H1 (cell line): ENCODE measurements at regions not wholly inside any gene's neighbourhood (a gene's known extent, or its start where the extent isn't known, plus 50 kb on each side); places are given as distances from the start of the nearest gene placed in this dataset.

Source experiments
- CTCF ChIA-PET: fragments of 300-600 bp; sonication (Branson Sonifier 250); formaldehyde crosslinking; loops from one replicate; lab custom pipeline; 2021; ENCODE audit not compliant: partially characterized antibody; lab: Charles Lee
- POLR2A ChIA-PET: fragments of 300-600 bp; sonication (Branson Sonifier 250); formaldehyde crosslinking; loops from one replicate; lab custom pipeline; 2021; ENCODE audit warnings: inconsistent platforms; ENCODE audit not compliant: partially characterized antibody; lab: Charles Lee
- DNase-seq, 2 experiments: peaks; one replicate each; pipeline versions ENCODE4 v3.0.0 to v3.0.0-alpha.2; 2010 to 2022; ENCODE audit warnings: low spot score in 2 of 2, low read depth in 1 of 2, mixed read lengths in 1 of 2
- FAIRE-seq: peaks from 2 replicates; lab custom pipeline; 2011; peaks lifted over from hg19 to GRCh38; lab: Jason Lieb, UNC
- H2AFZ ChIP-seq: 2 replicates; pipeline ENCODE4 v1.8.1; 2012; ENCODE audit warnings: low read length, inconsistent platforms
- H2AK5ac ChIP-seq: 2 replicates; pipeline ENCODE4 v1.6.1; 2013; ENCODE audit warnings: low read depth, low read length
- H2BK120ac ChIP-seq: replicated peaks from 2 replicates; pipeline ENCODE3; 2013; ENCODE audit warnings: low read depth, low read length, inconsistent platforms
- H2BK12ac ChIP-seq: 2 replicates; pipeline ENCODE4 v1.6.1; 2013; ENCODE audit warnings: low read depth, low read length
- H2BK15ac ChIP-seq: 2 replicates; pipeline ENCODE4 v1.6.1; 2013; ENCODE audit warnings: low read length
- H2BK20ac ChIP-seq: 2 replicates; pipeline ENCODE4 v1.6.1; 2013; ENCODE audit warnings: low read length
- H2BK5ac ChIP-seq: 2 replicates; pipeline ENCODE4 v1.6.1; 2013; ENCODE audit warnings: low read depth, low read length
- H3K14ac ChIP-seq: 2 replicates; pipeline ENCODE4 v1.6.1; 2013; ENCODE audit warnings: inconsistent platforms; ENCODE audit not compliant: insufficient read length
- H3K18ac ChIP-seq: 2 replicates; pipeline ENCODE4 v1.6.1; 2013; ENCODE audit warnings: low read length; ENCODE audit errors: extremely low read depth
- H3K23ac ChIP-seq: 2 replicates; pipeline ENCODE4 v1.6.1; 2013; ENCODE audit warnings: inconsistent platforms; ENCODE audit not compliant: insufficient read length
- H3K23me2 ChIP-seq: 2 replicates; pipeline ENCODE4 v1.6.1; 2013; ENCODE audit warnings: low read depth, low read length
- H3K27ac ChIP-seq: 2 replicates; pipeline ENCODE4 v1.6.1; 2011; ENCODE audit warnings: low read depth, low read length, inconsistent platforms
- H3K27me3 ChIP-seq, 4 experiments: replicated peaks in 1 of 4; 1 replicate in 1 of 4; 2 replicates in 3 of 4; pipeline versions ENCODE4 v1.6.1 to v1.8.1; 2011 to 2013; ENCODE audit warnings: low read length in 3 of 4, mild to moderate bottlenecking in 3 of 4, inconsistent platforms in 2 of 4, mixed read lengths in 2 of 4, moderate library complexity in 1 of 4; ENCODE audit not compliant: control insufficient read depth in 3 of 4, insufficient read depth in 3 of 4; ENCODE audit errors: extremely low read depth in 1 of 4
- H3K36me3 ChIP-seq, 4 experiments: 2 replicates each; pipeline versions ENCODE4 v1.6.1 to v1.8.1; 2011 to 2013; ENCODE audit warnings: mild to moderate bottlenecking in 4 of 4, low read length in 3 of 4, moderate library complexity in 2 of 4, control low read depth in 1 of 4, inconsistent platforms in 1 of 4; ENCODE audit not compliant: insufficient read depth in 4 of 4, control insufficient read depth in 2 of 4
- H3K4ac ChIP-seq: replicated peaks from 2 replicates; pipeline ENCODE3; 2013; ENCODE audit warnings: low read length, low read depth, mixed read lengths, inconsistent platforms; ENCODE audit not compliant: insufficient read length
- H3K4me1 ChIP-seq, 4 experiments: replicated peaks in 1 of 4; 1 replicate in 1 of 4; 2 replicates in 3 of 4; pipeline versions ENCODE4 v1.6.1 to v1.8.1; 2011 to 2013; ENCODE audit warnings: low read length in 3 of 4, inconsistent platforms in 2 of 4, mixed read lengths in 1 of 4; ENCODE audit not compliant: insufficient read depth in 4 of 4, control insufficient read depth in 3 of 4
- H3K4me2 ChIP-seq, 2 experiments: 2 replicates each; pipeline versions ENCODE4 v1.6.1 to v1.8.1; 2011 to 2013; ENCODE audit warnings: low read depth in 2 of 2, low read length in 2 of 2, control low read depth in 1 of 2, inconsistent platforms in 1 of 2, mild to moderate bottlenecking in 1 of 2; ENCODE audit not compliant: insufficient read depth in 1 of 2
- H3K4me3 ChIP-seq, 4 experiments: fragments of 200-600, 300-600 bp in 1 of 4; sonication (generic), shearing (Covaris generic), sonication (Bioruptor Twin) in 1 of 4; 2 replicates each; pipeline versions ENCODE4 v1.5.1 to v1.8.1; 2011 to 2016; ENCODE audit warnings: low read length in 4 of 4, low read depth in 3 of 4, control low read depth in 2 of 4, inconsistent platforms in 2 of 4, mild to moderate bottlenecking in 2 of 4, mixed read lengths in 1 of 4, moderate library complexity in 1 of 4; ENCODE audit not compliant: insufficient read depth in 2 of 4; ENCODE audit errors: extremely low read depth in 1 of 4
- H3K56ac ChIP-seq: replicated peaks from 2 replicates; pipeline ENCODE3; 2013; ENCODE audit warnings: low read depth, mild to moderate bottlenecking, mixed read lengths, low read length, inconsistent platforms; ENCODE audit not compliant: insufficient read length
- H3K79me1 ChIP-seq: 2 replicates; pipeline ENCODE4 v1.6.1; 2013; ENCODE audit warnings: low read depth, low read length, control low read depth
- H3K79me2 ChIP-seq, 2 experiments: 2 replicates each; pipeline versions ENCODE4 v1.6.1 to v1.8.1; 2012 to 2013; ENCODE audit warnings: low read length in 2 of 2, mild to moderate bottlenecking in 2 of 2, inconsistent platforms in 1 of 2; ENCODE audit not compliant: insufficient read depth in 2 of 2, control insufficient read depth in 1 of 2
- H3K9ac ChIP-seq, 4 experiments: replicated peaks in 1 of 4; 1 replicate in 1 of 4; 2 replicates in 3 of 4; pipeline versions ENCODE4 v1.6.1 to v1.8.1; 2011 to 2013; ENCODE audit warnings: low read depth in 3 of 4, low read length in 3 of 4, control low read depth in 2 of 4, mild to moderate bottlenecking in 2 of 4, moderate library complexity in 2 of 4, inconsistent platforms in 1 of 4; ENCODE audit errors: extremely low read depth in 1 of 4
- H3K9me3 ChIP-seq, 2 experiments: 2 replicates each; pipeline versions ENCODE4 v1.6.1 to v1.8.1; 2012 to 2013; ENCODE audit warnings: mild to moderate bottlenecking in 2 of 2, moderate library complexity in 2 of 2, control low read depth in 1 of 2, inconsistent platforms in 1 of 2, low read depth in 1 of 2, low read length in 1 of 2, mixed read lengths in 1 of 2; ENCODE audit not compliant: insufficient read depth in 2 of 2
- H4K20me1 ChIP-seq, 2 experiments: replicated peaks in 1 of 2; 2 replicates each; pipeline versions ENCODE3 to v1.8.1; 2011 to 2013; ENCODE audit warnings: inconsistent platforms in 2 of 2, low read length in 2 of 2, mild to moderate bottlenecking in 1 of 2; ENCODE audit not compliant: insufficient read depth in 2 of 2, control insufficient read depth in 1 of 2
- H4K5ac ChIP-seq: 2 replicates; pipeline ENCODE4 v1.6.1; 2013; ENCODE audit warnings: low read length, low read depth, mixed read lengths, inconsistent platforms; ENCODE audit not compliant: insufficient read length
- H4K8ac ChIP-seq: 2 replicates; pipeline ENCODE4 v1.8.0; 2013; ENCODE audit warnings: mild to moderate bottlenecking, moderate library complexity, low read length, inconsistent platforms; ENCODE audit not compliant: insufficient read depth; ENCODE audit errors: extremely low read depth
- H4K91ac ChIP-seq: replicated peaks from 2 replicates; pipeline ENCODE3; 2013; ENCODE audit warnings: low read length, mixed read lengths, inconsistent platforms; ENCODE audit not compliant: insufficient read length
- CEBPB ChIP-seq: IDR thresholded peaks from 2 replicates; pipeline ENCODE4 v1.6.1; 2012; ENCODE audit warnings: low read depth, low read length
- CHD1 ChIP-seq: IDR thresholded peaks from 2 replicates; pipeline ENCODE4 v1.6.1; 2012; ENCODE audit warnings: low read depth, low read length, improper control_type of control experiment
- HDAC2 ChIP-seq, 2 experiments: fragments of 300-600 bp in 1 of 2; sonication (generic) in 1 of 2; IDR thresholded peaks; 2 replicates each; pipeline ENCODE4 v1.6.1; 2011 to 2012; ENCODE audit warnings: low read depth in 2 of 2, low read length in 2 of 2, mild to moderate bottlenecking in 2 of 2, moderate library complexity in 2 of 2, borderline replicate concordance in 1 of 2, inconsistent platforms in 1 of 2
- JUN ChIP-seq: IDR thresholded peaks from 2 replicates; pipeline ENCODE4 v1.6.1; 2011; ENCODE audit warnings: low read depth, mild to moderate bottlenecking, improper control_type of control experiment, low read length
- NANOG ChIP-seq: IDR thresholded peaks from 2 replicates; pipeline ENCODE4 v1.6.1; 2011; ENCODE audit warnings: low read length, low read depth, mild to moderate bottlenecking, inconsistent platforms; ENCODE audit not compliant: insufficient read depth, poor library complexity, severe bottlenecking
- RBBP5 ChIP-seq: IDR thresholded peaks from 2 replicates; pipeline ENCODE4 v1.7.1; 2012; ENCODE audit warnings: low read depth, mild to moderate bottlenecking, inconsistent platforms, low read length, moderate library complexity, borderline replicate concordance
- SIRT6 ChIP-seq: IDR thresholded peaks from one replicate; pipeline ENCODE4 v1.7.1; 2012; ENCODE audit warnings: low read length, inconsistent platforms
- SP4 ChIP-seq: IDR thresholded peaks from 2 replicates; pipeline ENCODE4 v1.6.1; 2012; ENCODE audit warnings: low read length, inconsistent platforms
- TAF7 ChIP-seq: optimal IDR thresholded peaks from 2 replicates; pipeline ENCODE3; 2011; ENCODE audit warnings: low read depth, mild to moderate bottlenecking, inconsistent platforms, low read length, moderate library complexity, borderline replicate concordance
- WGBS, 2 experiments: shearing (Covaris generic) in 1 of 2; methylation state at CpG; one replicate each; pipeline versions ENCODE4 v1.1.6 to v1.1.7; 2013 to 2015; ENCODE audit warnings: low lambda C conversion rate in 2 of 2, mixed read lengths in 2 of 2, inconsistent platforms in 1 of 2, low coverage in 1 of 2, missing lambda C conversion rate in 1 of 2; ENCODE audit not compliant: insufficient replicate concordance in 2 of 2, insufficient coverage in 1 of 2, insufficient read length in 1 of 2; ENCODE audit errors: extremely low coverage in 1 of 2, missing lambda C conversion rate in 1 of 2; 5-methylcytosine and 5-hydroxymethylcytosine counted together
- TF ChIP-seq, protein P1 (sequence below), 3 experiments: IDR thresholded peaks; 1 replicate in 2 of 3; 2 replicates in 1 of 3; pipeline versions ENCODE4 v1.5.1 to v1.6.1; 2011; ENCODE audit warnings: low read length in 3 of 3, mild to moderate bottlenecking in 3 of 3, inconsistent platforms in 2 of 3, low read depth in 1 of 3, moderate library complexity in 1 of 3; ENCODE audit not compliant: insufficient read depth in 1 of 3; ENCODE audit errors: control extremely low read depth in 1 of 3

DNA sequence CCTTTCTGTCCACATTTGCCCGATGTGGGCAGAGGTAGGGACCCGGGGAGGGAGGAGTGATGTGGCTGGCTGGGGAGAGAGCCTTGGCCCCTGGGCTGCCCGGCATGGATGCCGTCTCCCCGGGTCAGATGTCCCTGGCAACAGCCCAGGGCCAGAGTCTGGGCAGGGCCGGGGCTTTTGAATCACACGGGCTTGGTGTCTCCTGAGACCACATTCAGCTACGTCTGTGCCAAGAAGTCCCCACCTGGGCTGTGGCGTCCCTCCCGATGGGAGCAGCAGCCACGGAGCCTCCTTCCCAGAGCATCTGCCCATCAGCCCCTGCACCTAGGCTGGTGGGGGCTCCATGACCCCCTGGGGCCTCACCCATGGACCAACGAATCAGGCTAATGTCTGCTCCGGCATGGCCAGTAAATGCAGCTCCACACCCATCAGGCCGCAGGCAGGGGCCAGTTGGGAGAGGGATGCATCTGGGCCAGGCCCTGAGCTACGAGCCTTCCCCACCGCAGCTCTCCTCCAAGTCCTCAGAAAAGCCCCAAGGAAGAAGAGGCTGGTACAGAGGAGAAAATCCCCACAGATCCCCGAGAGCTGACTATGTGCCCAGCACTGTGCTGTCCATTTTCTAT lies 109.4 kb downstream of the RFLNA start:
- H2BK20ac ChIP-seq = no peak overlapping the region
- H3K27me3 ChIP-seq = no peaks in the 10 kb centered on the region
- no peak overlapping the region for H3K27ac ChIP-seq
- H3K4me2 ChIP-seq = no peak overlapping the region
- H2BK5ac ChIP-seq = 0 out of 2 replicates have a peak overlapping the region, but pooled peaks have one; percentile 66
- no peak overlapping the region for H3K4ac ChIP-seq
- no peak overlapping the region for H3K9ac ChIP-seq
- no peak overlapping the region for H4K5ac ChIP-seq
- peaks cover 8% of the 10 kb centered on the region; the same call in 1 of the 2 replicates for H3K79me1 ChIP-seq
- no peak overlapping the region for H2AK5ac ChIP-seq
- H4K91ac ChIP-seq = no peak overlapping the region
- CTCF ChIA-PET = interaction anchor here (1.0 to 3.2 kb wide), 2 partner anchors 11 to 52 kb away, joined by 3 to 12 read pairs; no protein-coding TSS in a partner anchor
- no peaks in the 10 kb centered on the region for H3K23me2 ChIP-seq
- H2BK120ac ChIP-seq = no peak overlapping the region
- 88% methylated on average over 15 of the region's 17 CpGs; no CpG with 5 or more reads in 1 of the 2 experiments for WGBS, 2 experiments
- H2BK12ac ChIP-seq = no peak overlapping the region
- no peak overlapping the region for H3K56ac ChIP-seq
- no peak overlapping the region for H3K23ac ChIP-seq
- POLR2A ChIA-PET = interaction anchor here (1.4 kb wide), 2 partner anchors 16 to 96 kb away, joined by 4 read pairs; no protein-coding TSS in a partner anchor
- peaks cover 0 to 22% (median 8%) of the 10 kb centered on the region in 4 experiments; a peak in 5 of 7 replicates for H3K4me1 ChIP-seq
- no peaks in the 10 kb centered on the region for H3K9me3 ChIP-seq
- no peak overlapping the region for H3K14ac ChIP-seq
- peaks cover 10 to 17% of the 10 kb centered on the region in 2 experiments for H4K20me1 ChIP-seq
- H3K36me3 ChIP-seq = peaks cover 0 to 8% (median 4%) of the 10 kb centered on the region in 4 experiments; a peak in 3 of 8 replicates
- H2AFZ ChIP-seq = no peak overlapping the region
- H4K8ac ChIP-seq = 0 out of 2 replicates have a peak overlapping the region, but pooled peaks have one; percentile 2
- no peak overlapping the region for H2BK15ac ChIP-seq
- no peak overlapping the region for H3K4me3 ChIP-seq
- no peak overlapping the region; the same call in 1 of the 2 replicates for H3K18ac ChIP-seq
- DNase-seq (no peak), FAIRE-seq (no peak)
- H3K79me2 ChIP-seq = peaks cover 0 to 11% of the 10 kb centered on the region in 2 experiments; a peak in 1 of 4 replicates
- no peak for TF ChIP-seq TAF7
- TF ChIP-seq HDAC2 (IDR thresholded peaks at IDR 0.05; ENCODE audit: borderline replicate concordance in 1 of 2, low read depth in 2 of 2, low read length in 2 of 2) = no peak
- no peak for TF ChIP-seq CEBPB
- no peak for TF ChIP-seq JUN
- TF ChIP-seq RBBP5 = no peak
- no peak for TF ChIP-seq SIRT6
- TF ChIP-seq CHD1 = no peak
- TF ChIP-seq, protein P1, sequence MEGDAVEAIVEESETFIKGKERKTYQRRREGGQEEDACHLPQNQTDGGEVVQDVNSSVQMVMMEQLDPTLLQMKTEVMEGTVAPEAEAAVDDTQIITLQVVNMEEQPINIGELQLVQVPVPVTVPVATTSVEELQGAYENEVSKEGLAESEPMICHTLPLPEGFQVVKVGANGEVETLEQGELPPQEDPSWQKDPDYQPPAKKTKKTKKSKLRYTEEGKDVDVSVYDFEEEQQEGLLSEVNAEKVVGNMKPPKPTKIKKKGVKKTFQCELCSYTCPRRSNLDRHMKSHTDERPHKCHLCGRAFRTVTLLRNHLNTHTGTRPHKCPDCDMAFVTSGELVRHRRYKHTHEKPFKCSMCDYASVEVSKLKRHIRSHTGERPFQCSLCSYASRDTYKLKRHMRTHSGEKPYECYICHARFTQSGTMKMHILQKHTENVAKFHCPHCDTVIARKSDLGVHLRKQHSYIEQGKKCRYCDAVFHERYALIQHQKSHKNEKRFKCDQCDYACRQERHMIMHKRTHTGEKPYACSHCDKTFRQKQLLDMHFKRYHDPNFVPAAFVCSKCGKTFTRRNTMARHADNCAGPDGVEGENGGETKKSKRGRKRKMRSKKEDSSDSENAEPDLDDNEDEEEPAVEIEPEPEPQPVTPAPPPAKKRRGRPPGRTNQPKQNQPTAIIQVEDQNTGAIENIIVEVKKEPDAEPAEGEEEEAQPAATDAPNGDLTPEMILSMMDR (IDR thresholded peaks at IDR 0.05; ENCODE audit: control extremely low read depth in 1 of 3, insufficient read depth in 1 of 3, low read depth in 1 of 3, low read length in 3 of 3) = no peak
- TF ChIP-seq NANOG = no peak
- TF ChIP-seq SP4 = no peak
